ENCODE measurements at regions not wholly inside any gene's neighbourhood (a gene's known extent, or its start where the extent isn't known, plus 50 kb on each side); places are given as distances from the start of the nearest gene placed in this dataset.

DNA sequence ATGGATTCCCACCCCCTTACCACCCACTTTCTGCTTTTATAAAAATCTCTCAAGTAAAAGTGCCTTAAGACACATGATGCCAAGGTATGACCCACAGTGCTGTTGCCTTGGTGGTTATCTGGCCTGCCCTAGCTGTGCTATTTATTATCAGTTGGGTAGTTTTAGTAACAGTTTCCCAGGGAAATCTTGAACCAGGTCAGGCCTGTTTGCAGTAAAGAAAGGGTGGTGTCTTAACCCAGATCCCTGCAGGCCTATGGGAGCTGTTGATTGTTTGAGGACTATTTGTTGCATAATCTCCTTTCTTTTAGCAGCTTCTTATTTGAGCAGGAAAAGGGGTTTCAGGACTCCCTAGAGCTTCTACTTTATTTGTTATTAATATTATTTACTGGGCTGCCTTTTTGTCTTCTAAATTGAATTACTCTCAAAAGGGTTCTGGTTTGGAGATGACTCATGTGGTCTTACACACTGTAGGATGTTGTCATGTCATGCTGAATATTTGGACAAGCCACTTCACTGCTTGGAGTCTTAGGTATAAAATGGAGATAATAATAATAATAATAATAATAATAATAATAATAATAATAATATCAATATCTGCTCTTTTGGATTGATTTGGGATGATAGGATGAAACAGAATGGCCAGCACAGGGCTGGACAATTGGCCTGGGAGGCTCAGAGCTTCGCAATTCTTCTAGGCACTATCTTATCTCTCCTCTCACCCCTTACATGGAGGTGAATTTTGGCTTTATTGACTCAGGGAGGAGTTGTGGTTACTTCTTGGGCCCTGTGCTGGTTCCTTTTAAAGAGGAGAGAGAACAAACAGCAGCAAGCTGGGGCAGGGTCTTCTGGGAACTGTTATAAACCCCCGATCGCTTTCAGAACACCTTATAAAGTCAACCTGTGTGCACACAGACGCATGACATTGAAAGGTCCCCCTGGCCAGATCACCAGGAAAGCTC, 252.1 kb downstream of the PRDM2 start:
- intact Hi-C loops (cut with DNase I), result loop anchor here in 1 of 2 donors (10.0 kb wide), 1 partner anchor 127 kb away; no protein-coding TSS in a partner anchor
- H3K27ac ChIP-seq, result no peak overlapping the region

DNA sequence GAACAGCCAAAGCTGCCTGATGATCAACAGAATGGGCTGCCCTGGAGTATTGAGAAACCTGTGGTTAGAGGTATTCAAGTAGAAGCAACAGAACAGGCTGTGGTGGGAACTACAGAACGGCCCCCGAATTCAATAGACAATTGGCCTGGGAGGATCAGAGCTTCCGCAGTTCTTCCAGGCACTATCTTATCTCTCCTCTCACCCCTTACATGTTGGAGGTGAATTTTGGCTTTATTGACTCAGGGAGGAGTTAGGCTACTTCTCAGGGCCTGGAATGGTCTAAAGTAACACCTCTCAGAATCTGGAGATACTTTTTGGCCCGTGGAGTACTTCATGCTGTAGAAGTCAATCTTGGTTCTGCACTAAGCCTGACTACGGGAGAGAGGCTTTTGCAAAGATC, 253.0 kb downstream of the PRDM2 start:
- H3K9me3 ChIP-seq (replicated peaks in 1 of 3), result no peaks in the 10 kb centered on the region
- H3K4me1 ChIP-seq (replicated peaks in 1 of 2), result peaks cover 0 to 9% of the 10 kb centered on the region in 2 donors
- intact Hi-C loops (cut with DNase I), result loop anchor here in 1 of 2 donors (10.0 kb wide), 1 partner anchor 128 kb away; no protein-coding TSS in a partner anchor
- 77 to 89% (median 85%) methylated on average over 5 of the region's 5 CpGs for WGBS, 4 donors
- H3K27ac ChIP-seq, result no peak overlapping the region
- no peaks in the 10 kb centered on the region for H3K36me3 ChIP-seq (replicated peaks in 1 of 2)
- no peak for DNase-seq
- no peak for TF ChIP-seq POLR2A (IDR thresholded peaks at IDR 0.05)
- no peak for TF ChIP-seq CTCF (IDR thresholded peaks at IDR 0.05)
- H3K4me3 ChIP-seq, result no peak overlapping the region
- no peaks in the 10 kb centered on the region for H3K27me3 ChIP-seq

More for the DNA sequence above, 252.1 kb downstream of the PRDM2 start:
- H3K4me1 ChIP-seq (replicated peaks in 1 of 2), result peaks cover 0 to 9% of the 10 kb centered on the region in 2 donors
- no peaks in the 10 kb centered on the region for H3K9me3 ChIP-seq (replicated peaks in 1 of 3)
- H3K36me3 ChIP-seq (replicated peaks in 1 of 2), result no peaks in the 10 kb centered on the region
- DNase-seq, result no peak
- TF ChIP-seq CTCF (IDR thresholded peaks at IDR 0.05) (no peak), POLR2A (IDR thresholded peaks at IDR 0.05) (no peak)
- H3K27me3 ChIP-seq, result no peaks in the 10 kb centered on the region
- H3K4me3 ChIP-seq, result no peak overlapping the region
- WGBS, 4 donors, result 63 to 76% (median 65%) methylated on average over 3 to 4 of the region's 4 CpGs

GRCh38 chr1:13956393-13956792, 256.4 kb downstream of the PRDM2 start:
- Histone ChIP-seq H3K36me3 (replicated peaks in 1 of 2) (no peaks in the 10 kb centered on the region), H3K27ac (no peak overlapping the region), H3K4me1 (replicated peaks in 1 of 2) (no peaks in the 10 kb centered on the region), H3K9me3 (replicated peaks in 1 of 3) (no peaks in the 10 kb centered on the region), H3K27me3 (no peaks in the 10 kb centered on the region), H3K4me3 (no peak overlapping the region)
- intact Hi-C loops (cut with DNase I), result loop anchor here in 1 of 2 donors (10.0 kb wide), 1 partner anchor 132 kb away; no protein-coding TSS in a partner anchor
- no peak for DNase-seq
- WGBS, 4 donors, result 33 to 50% (median 40%) methylated on average over 4 of the region's 4 CpGs
- TF ChIP-seq POLR2A (IDR thresholded peaks at IDR 0.05), result no peak
- no peak for TF ChIP-seq CTCF (IDR thresholded peaks at IDR 0.05)

DNA sequence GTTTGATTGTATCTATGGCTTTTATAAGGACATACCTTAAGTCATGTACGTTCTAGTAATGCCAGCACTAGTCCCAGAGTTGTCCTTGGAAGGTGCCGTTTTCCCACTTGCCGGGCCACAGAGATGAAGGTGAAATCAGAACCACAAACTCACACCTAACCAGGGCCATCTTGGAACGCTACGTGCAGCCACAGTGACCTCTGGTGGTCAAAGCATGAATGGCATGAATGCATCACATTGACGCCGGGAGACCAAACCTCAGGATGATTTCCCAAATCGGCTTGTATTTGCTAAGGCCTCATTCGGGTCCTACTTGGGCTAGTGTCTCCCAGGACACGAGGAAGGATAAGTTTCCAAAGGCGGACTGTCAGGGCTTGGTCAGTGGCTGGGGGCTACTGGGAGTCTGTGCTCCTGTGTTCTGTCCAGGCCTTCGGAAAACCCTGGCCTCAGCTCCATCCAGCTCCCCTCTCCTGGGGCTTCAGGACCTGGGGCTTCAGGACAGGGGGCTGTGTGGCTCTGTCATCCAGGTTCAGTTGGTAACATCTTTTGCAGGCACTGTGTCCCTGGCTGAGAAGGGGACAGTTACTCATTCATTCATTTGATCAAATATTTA, 260.5 kb downstream of the PRDM2 start:
- TF ChIP-seq POLR2A (IDR thresholded peaks at IDR 0.05) (no peak), CTCF (IDR thresholded peaks at IDR 0.05) (peak; percentile 92 to 97 (median 93))
- DNase-seq, result peak; percentile 50 to 91 (median 74)
- Histone ChIP-seq H3K4me1 (replicated peaks in 1 of 2) (no peaks in the 10 kb centered on the region), H3K27ac (no peak overlapping the region), H3K4me3 (no peak overlapping the region), H3K9me3 (replicated peaks in 1 of 3) (no peaks in the 10 kb centered on the region), H3K27me3 (no peaks in the 10 kb centered on the region), H3K36me3 (replicated peaks in 1 of 2) (no peaks in the 10 kb centered on the region)
- 3 to 11% (median 10%) methylated on average over 6 to 12 of the region's 12 CpGs for WGBS, 4 donors
- intact Hi-C loops (cut with DNase I), result loop anchor here (2.0 to 5.0 kb wide), 2 partner anchors 293 to 296 kb away; no protein-coding TSS in a partner anchor
